ENCODE measurements at regions not wholly inside any gene's neighbourhood (a gene's known extent, or its start where the extent isn't known, plus 50 kb on each side); places are given as distances from the start of the nearest gene placed in this dataset.

DNA sequence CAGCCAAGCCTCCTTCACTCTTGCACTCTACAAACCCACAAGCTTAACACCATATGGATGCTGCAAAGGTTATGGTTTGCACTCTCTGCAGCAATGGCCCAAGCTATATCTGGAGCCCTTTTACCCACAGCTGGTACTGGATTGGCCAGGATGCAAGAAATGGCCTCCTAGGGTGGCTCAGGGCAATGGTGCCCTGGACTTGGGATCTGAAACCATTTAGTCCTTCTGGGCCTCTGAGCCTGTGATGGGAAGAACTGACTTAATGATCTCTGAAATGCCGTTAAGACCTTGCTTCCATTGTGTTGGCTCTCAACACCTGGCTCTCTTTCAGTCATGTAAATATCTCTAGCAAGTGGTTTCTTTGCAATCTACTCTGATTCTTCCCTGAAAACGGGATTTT lies 626.0 kb downstream of the KCTD8 start:
- Histone ChIP-seq H3K36me3 (no peaks in the 10 kb centered on the region), H3K4me1 (replicated peaks) (no peaks in the 10 kb centered on the region), H3K27me3 (replicated peaks; ENCODE audit: insufficient read depth) (no peaks in the 10 kb centered on the region), H3K9me3 (no peaks in the 10 kb centered on the region), H3K27ac (no peak overlapping the region), H3K4me3 (no peak overlapping the region)
- WGBS: 90% methylated on average over 2 of the region's 2 CpGs
- no peak for DNase-seq (ENCODE audit: low spot score)
- TF ChIP-seq POLR2A (IDR thresholded peaks at IDR 0.05) (no peak), POLR2AphosphoS5 (IDR thresholded peaks at IDR 0.05) (no peak)
- TF ChIP-seq, protein P1, sequence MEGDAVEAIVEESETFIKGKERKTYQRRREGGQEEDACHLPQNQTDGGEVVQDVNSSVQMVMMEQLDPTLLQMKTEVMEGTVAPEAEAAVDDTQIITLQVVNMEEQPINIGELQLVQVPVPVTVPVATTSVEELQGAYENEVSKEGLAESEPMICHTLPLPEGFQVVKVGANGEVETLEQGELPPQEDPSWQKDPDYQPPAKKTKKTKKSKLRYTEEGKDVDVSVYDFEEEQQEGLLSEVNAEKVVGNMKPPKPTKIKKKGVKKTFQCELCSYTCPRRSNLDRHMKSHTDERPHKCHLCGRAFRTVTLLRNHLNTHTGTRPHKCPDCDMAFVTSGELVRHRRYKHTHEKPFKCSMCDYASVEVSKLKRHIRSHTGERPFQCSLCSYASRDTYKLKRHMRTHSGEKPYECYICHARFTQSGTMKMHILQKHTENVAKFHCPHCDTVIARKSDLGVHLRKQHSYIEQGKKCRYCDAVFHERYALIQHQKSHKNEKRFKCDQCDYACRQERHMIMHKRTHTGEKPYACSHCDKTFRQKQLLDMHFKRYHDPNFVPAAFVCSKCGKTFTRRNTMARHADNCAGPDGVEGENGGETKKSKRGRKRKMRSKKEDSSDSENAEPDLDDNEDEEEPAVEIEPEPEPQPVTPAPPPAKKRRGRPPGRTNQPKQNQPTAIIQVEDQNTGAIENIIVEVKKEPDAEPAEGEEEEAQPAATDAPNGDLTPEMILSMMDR (IDR thresholded peaks at IDR 0.05): no peak
- intact Hi-C loops (cut with DNase I): no loop called here

DNA sequence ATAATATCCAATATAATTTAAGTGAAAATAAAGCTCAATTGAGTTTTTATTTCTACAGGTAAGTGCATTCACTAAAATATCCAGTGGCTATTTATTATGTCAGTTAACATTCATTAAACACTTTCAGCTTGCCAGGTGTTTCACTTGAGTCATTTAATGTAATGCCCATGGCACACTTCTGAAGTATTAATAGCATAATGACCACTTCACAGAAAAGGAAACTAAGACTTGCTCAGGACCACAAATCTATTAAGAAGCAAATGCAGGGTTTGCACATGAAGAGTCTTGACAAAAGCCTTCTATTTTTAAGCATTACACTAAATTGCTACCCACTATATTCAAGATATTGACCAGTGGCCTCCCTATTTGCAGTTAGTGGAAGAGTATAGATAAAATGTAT lies 612.7 kb downstream of the KCTD8 start:
- Histone ChIP-seq H3K36me3 (no peaks in the 10 kb centered on the region), H3K4me3 (no peak overlapping the region), H3K9me3 (no peaks in the 10 kb centered on the region), H3K27ac (no peak overlapping the region), H3K4me1 (replicated peaks) (no peaks in the 10 kb centered on the region), H3K27me3 (replicated peaks; ENCODE audit: insufficient read depth) (no peaks in the 10 kb centered on the region)
- intact Hi-C loops (cut with DNase I): no loop called here
- TF ChIP-seq, protein P1 (IDR thresholded peaks at IDR 0.05): no peak
- TF ChIP-seq POLR2AphosphoS5 (IDR thresholded peaks at IDR 0.05) (no peak), POLR2A (IDR thresholded peaks at IDR 0.05) (no peak)
- DNase-seq (ENCODE audit: low spot score): no peak

DNA sequence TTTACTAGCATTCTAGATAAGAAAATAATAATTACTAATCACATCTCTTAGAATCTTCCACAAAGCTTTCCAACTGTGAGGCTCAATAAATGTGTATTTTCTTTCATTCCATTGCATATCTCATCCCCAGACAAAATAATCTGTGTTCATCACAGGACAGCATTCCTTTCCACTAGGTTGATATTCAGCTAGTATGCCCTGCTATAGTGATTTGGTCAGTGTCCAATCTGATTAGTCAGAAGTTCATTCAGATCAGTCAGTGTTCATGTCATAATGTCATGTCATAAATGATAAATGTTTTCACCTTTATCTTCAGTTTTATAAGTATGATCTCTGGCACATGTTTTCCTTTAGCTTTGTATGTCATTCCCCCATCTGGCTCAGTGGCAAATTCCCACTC lies 611.4 kb downstream of the KCTD8 start:
- Histone ChIP-seq H3K27ac (no peak overlapping the region), H3K4me3 (no peak overlapping the region), H3K36me3 (no peaks in the 10 kb centered on the region), H3K27me3 (replicated peaks; ENCODE audit: insufficient read depth) (no peaks in the 10 kb centered on the region), H3K4me1 (replicated peaks) (no peaks in the 10 kb centered on the region), H3K9me3 (no peaks in the 10 kb centered on the region)
- no peak for DNase-seq (ENCODE audit: low spot score)
- TF ChIP-seq, protein P1 (IDR thresholded peaks at IDR 0.05): no peak
- no peak for TF ChIP-seq POLR2A (IDR thresholded peaks at IDR 0.05)
- TF ChIP-seq POLR2AphosphoS5 (IDR thresholded peaks at IDR 0.05): no peak
- intact Hi-C loops (cut with DNase I): no loop called here

DNA sequence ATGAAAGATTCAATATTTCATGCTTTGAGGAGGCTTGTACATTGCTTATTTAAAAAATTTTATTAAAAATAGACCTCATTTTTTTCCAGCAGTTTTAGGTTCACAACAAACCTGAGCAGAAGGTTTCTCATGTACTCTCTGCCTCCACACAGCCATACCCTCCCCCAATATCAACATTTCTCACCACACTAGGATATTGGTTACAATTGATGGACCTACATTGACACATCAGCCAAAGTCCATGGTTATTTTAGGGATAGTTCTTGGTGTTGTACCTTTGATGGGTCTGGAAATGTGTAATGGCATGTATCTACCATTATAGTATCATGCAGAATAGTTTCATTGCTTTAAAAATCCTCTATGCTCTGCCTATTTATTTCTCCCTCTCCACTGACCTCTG lies 611.0 kb downstream of the KCTD8 start:
- no peak for DNase-seq (ENCODE audit: low spot score)
- Histone ChIP-seq H3K27me3 (replicated peaks; ENCODE audit: insufficient read depth) (no peaks in the 10 kb centered on the region), H3K9me3 (no peaks in the 10 kb centered on the region), H3K4me1 (replicated peaks) (no peaks in the 10 kb centered on the region), H3K27ac (no peak overlapping the region), H3K36me3 (no peaks in the 10 kb centered on the region), H3K4me3 (no peak overlapping the region)
- intact Hi-C loops (cut with DNase I): no loop called here
- no peak for TF ChIP-seq POLR2AphosphoS5 (IDR thresholded peaks at IDR 0.05)
- TF ChIP-seq POLR2A (IDR thresholded peaks at IDR 0.05): no peak
- TF ChIP-seq, protein P1 (IDR thresholded peaks at IDR 0.05): no peak

DNA sequence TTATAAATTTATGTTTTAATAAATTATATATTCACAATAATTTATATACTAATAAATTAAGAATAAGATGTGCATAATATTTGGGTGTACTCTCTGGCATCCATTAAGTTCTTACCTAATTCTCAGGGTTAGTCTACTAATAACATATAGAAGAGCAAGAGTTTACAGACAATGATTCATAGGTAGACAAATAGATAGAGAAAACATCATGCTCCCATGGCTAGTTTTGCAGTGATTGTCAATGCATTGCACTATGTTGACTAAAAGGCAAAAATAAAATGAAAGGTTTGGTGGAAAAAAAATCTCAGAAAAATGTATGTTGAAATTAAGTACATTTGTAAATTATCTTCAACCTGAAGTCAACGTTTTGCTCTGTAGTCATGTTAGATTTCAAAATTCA lies 606.0 kb downstream of the KCTD8 start:
- Histone ChIP-seq H3K36me3 (no peaks in the 10 kb centered on the region), H3K27me3 (replicated peaks; ENCODE audit: insufficient read depth) (no peaks in the 10 kb centered on the region), H3K9me3 (no peaks in the 10 kb centered on the region), H3K27ac (no peak overlapping the region), H3K4me3 (no peak overlapping the region), H3K4me1 (replicated peaks) (no peaks in the 10 kb centered on the region)
- intact Hi-C loops (cut with DNase I): no loop called here
- WGBS: 82% methylated on average over 1 of the region's 1 CpG
- no peak for DNase-seq (ENCODE audit: low spot score)
- TF ChIP-seq POLR2A (IDR thresholded peaks at IDR 0.05): no peak
- TF ChIP-seq POLR2AphosphoS5 (IDR thresholded peaks at IDR 0.05): no peak
- TF ChIP-seq, protein P1 (IDR thresholded peaks at IDR 0.05): no peak
